Endothelial cell of umbilical vein (primary cell): ENCODE measurements at regions not wholly inside any gene's neighbourhood (a gene's known extent, or its start where the extent isn't known, plus 50 kb on each side); places are given as distances from the start of the nearest gene placed in this dataset.

Source experiments
- CTCF ChIP-seq, 2 donors: IDR thresholded peaks; 1 replicate in 1 of 2; 2 replicates in 1 of 2; pipeline ENCODE4 v1.5.1; 2011; ENCODE audit warnings: low read length in 2 of 2, mild to moderate bottlenecking in 2 of 2, moderate library complexity in 2 of 2, control low read depth in 1 of 2, inconsistent platforms in 1 of 2, low read depth in 1 of 2; ENCODE audit not compliant: insufficient read depth in 1 of 2; ENCODE audit errors: extremely low read depth in 1 of 2
- EZH2 ChIP-seq: IDR thresholded peaks from 2 replicates; pipeline ENCODE4 v1.6.1; 2012; ENCODE audit warnings: borderline replicate concordance, low read depth, mild to moderate bottlenecking, moderate library complexity, low read length, inconsistent platforms; ENCODE audit not compliant: severe bottlenecking
- JUN ChIP-seq: IDR thresholded peaks from 2 replicates; pipeline ENCODE4 v1.6.1; 2011; ENCODE audit warnings: borderline replicate concordance, low read depth; ENCODE audit not compliant: insufficient read length, insufficient read depth
- MAX ChIP-seq: IDR thresholded peaks from 2 replicates; pipeline ENCODE4 v1.6.1; 2011; ENCODE audit not compliant: insufficient read depth, insufficient read length
- POLR2A ChIP-seq: IDR thresholded peaks from 2 replicates; pipeline ENCODE4 v1.6.1; 2012; ENCODE audit warnings: low read depth, mild to moderate bottlenecking, control low read depth, low read length
- POLR2AphosphoS5 ChIP-seq: IDR thresholded peaks from 2 replicates; pipeline ENCODE4 v1.6.1; 2012; ENCODE audit warnings: low read depth, mild to moderate bottlenecking, control low read depth, low read length, moderate library complexity; ENCODE audit not compliant: insufficient read depth

- TF ChIP-seq POLR2A (no peak), EZH2 (no peak), CTCF (IDR thresholded peaks at IDR 0.05; ENCODE audit: extremely low read depth in 1 of 2, insufficient read depth in 1 of 2, low read depth in 1 of 2, low read length in 2 of 2) (no peak), POLR2AphosphoS5 (no peak), MAX (no peak), JUN (no peak)
These were observed 577.5 kb upstream of the FBXO33 start for GRCh38 chr14:40009771-40010170.
